ENCODE measurements at regions not wholly inside any gene's neighbourhood (a gene's known extent, or its start where the extent isn't known, plus 50 kb on each side); places are given as distances from the start of the nearest gene placed in this dataset.

GRCh38 chr22:33991620-33992019, 71.3 kb upstream of the LARGE1 start:
- TF ChIP-seq CTCF (optimal IDR thresholded peaks at IDR 0.05 in 1 of 3, IDR thresholded peaks at IDR 0.05 in 1 of 3, conservative IDR thresholded peaks at IDR 0.05 in 1 of 3; ENCODE audit: extremely low read depth in 1 of 3, insufficient read depth in 2 of 3, low read length in 3 of 3) = no peak
- no peak for TF ChIP-seq EZH2 (IDR thresholded peaks at IDR 0.05; ENCODE audit: low read length)

Data from keratinocyte (primary cell).